Endothelial cell (in vitro differentiated cells): ENCODE measurements at regions not wholly inside any gene's neighbourhood (a gene's known extent, or its start where the extent isn't known, plus 50 kb on each side); places are given as distances from the start of the nearest gene placed in this dataset.

Experiments
- DNase-seq: peaks from one replicate; pipeline ENCODE4 v3.0.0; 2021; ENCODE audit warnings: low spot score
- H3K27ac Mint-ChIP-seq: one replicate; pipeline ENCODE4 v1.8.0; 2021; ENCODE audit warnings: mixed read lengths, inconsistent platforms; ENCODE audit not compliant: unreplicated experiment
- H3K27me3 Mint-ChIP-seq: one replicate; pipeline ENCODE4 v1.8.0; 2021; ENCODE audit warnings: mild to moderate bottlenecking, moderate library complexity, mixed read lengths, inconsistent platforms; ENCODE audit not compliant: unreplicated experiment
- H3K36me3 Mint-ChIP-seq: one replicate; pipeline ENCODE4 v1.8.0; 2021; ENCODE audit warnings: mild to moderate bottlenecking, low read depth, mixed read lengths, inconsistent platforms; ENCODE audit not compliant: unreplicated experiment
- H3K4me1 Mint-ChIP-seq: one replicate; pipeline ENCODE4 v1.8.0; 2021; ENCODE audit warnings: mild to moderate bottlenecking, mixed read lengths, inconsistent platforms; ENCODE audit not compliant: unreplicated experiment
- H3K4me3 Mint-ChIP-seq: one replicate; pipeline ENCODE4 v1.8.0; 2021; ENCODE audit warnings: mild to moderate bottlenecking, mixed read lengths, inconsistent platforms; ENCODE audit not compliant: unreplicated experiment
- H3K9me3 Mint-ChIP-seq: one replicate; pipeline ENCODE4 v1.8.0; 2021; ENCODE audit warnings: mixed read lengths, inconsistent platforms; ENCODE audit not compliant: unreplicated experiment
- TF ChIP-seq, protein P1 (sequence below): fragments of 200-600 bp; sonication (generic); IDR thresholded peaks from one replicate; pipeline ENCODE4 v1.5.0; 2021; ENCODE audit warnings: antibody characterized with exemption; ENCODE audit not compliant: unreplicated experiment

DNA sequence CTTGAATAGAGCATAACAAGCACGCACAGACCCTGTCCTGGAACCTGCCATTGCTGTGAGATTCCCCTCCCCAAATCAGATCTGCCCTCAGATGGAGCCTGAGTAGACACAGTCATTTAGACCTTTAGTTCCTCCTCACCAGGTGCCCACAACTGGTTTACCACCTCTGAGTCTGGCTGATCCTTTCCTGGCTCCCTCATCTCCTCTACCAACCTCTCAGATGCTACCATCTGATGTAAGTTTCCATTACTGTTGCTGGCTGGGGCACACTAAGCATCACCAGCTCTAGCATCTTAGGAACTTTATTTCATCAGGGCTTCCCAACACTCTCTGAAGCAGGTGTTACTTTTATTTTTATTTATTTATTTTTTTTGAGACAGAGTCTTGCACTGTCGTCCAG, 288.3 kb downstream of the TLE3 start:
- no peak overlapping the region for H3K27ac Mint-ChIP-seq
- H3K9me3 Mint-ChIP-seq = no peaks in the 10 kb centered on the region
- DNase-seq = no peak
- H3K36me3 Mint-ChIP-seq = no peaks in the 10 kb centered on the region
- no peak overlapping the region for H3K4me3 Mint-ChIP-seq
- H3K4me1 Mint-ChIP-seq = peaks cover 53% of the 10 kb centered on the region
- H3K27me3 Mint-ChIP-seq = peaks cover 5% of the 10 kb centered on the region
- TF ChIP-seq, protein P1, sequence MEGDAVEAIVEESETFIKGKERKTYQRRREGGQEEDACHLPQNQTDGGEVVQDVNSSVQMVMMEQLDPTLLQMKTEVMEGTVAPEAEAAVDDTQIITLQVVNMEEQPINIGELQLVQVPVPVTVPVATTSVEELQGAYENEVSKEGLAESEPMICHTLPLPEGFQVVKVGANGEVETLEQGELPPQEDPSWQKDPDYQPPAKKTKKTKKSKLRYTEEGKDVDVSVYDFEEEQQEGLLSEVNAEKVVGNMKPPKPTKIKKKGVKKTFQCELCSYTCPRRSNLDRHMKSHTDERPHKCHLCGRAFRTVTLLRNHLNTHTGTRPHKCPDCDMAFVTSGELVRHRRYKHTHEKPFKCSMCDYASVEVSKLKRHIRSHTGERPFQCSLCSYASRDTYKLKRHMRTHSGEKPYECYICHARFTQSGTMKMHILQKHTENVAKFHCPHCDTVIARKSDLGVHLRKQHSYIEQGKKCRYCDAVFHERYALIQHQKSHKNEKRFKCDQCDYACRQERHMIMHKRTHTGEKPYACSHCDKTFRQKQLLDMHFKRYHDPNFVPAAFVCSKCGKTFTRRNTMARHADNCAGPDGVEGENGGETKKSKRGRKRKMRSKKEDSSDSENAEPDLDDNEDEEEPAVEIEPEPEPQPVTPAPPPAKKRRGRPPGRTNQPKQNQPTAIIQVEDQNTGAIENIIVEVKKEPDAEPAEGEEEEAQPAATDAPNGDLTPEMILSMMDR = no peak

DNA sequence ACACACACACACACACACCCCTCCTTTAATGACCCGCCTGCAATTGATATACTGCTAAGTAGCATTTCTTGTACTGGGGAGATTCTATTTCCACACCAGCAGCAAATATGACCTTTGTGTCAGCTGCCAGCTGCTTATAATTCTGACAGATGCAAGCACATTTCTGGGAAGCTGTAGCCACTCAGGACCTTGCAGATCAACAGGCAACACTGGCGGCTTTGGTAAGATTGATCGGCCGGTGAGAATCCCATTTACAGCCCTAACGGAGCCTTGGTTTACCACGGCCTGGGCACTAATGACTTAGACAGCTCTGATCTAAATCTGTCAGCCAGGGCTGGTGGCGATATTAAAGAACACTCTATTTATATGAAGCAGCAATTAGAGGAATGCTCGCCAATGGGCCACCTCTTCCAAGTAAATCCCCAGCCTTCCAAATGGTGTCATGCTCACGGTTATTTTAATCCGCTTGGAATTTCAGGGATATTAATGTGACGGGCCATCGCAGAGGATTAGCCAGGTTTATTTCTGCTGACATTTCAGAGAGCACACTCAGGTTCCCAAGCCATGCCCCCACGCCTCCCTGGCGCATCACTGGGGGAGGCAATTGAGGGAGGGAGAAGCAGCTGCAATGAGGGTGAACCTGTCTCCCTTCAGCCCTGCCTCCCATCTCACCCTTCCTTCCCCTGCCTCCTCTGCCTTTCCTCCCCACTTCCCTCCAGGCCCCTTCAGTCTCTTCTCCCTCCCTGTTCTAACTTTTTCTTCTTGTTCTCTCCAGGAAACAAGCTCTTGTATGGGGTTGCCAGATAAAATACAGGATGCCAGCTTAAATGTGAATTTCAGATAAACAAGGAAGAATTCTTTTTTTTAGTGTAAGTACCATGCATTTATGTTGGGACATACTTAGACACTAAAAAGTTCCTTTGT, 287.0 kb downstream of the TLE3 start:
- Mint-ChIP-seq H3K36me3 (no peaks in the 10 kb centered on the region), H3K4me1 (peaks cover 52% of the 10 kb centered on the region), H3K4me3 (no peak overlapping the region), H3K9me3 (no peaks in the 10 kb centered on the region), H3K27ac (peak overlapping the region; percentile 72), H3K27me3 (peaks cover 5% of the 10 kb centered on the region)
- DNase-seq = no peak
- TF ChIP-seq, protein P1 = no peak

DNA sequence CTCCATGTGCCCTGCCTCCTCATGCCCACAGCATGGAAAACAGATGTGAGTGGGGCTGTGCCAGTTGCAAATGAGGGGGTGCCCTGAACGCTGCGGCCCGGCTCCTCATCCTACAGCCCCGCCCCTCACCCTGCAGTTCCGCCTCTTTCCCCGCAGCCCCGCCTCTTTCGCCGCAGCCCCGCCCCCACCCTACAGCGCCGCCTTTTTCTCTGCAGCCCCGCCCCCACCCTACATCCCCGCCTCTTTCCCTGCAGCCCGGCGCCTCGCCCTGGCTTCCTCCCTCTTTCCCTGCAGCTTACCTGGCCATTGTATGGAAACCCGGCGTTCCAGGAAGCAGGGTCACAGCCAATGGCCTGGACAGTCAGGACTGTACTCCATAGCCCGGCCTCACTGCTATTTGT, 284.9 kb downstream of the TLE3 start:
- H3K4me3 Mint-ChIP-seq = no peak overlapping the region
- no peak overlapping the region for H3K27ac Mint-ChIP-seq
- peak; percentile 20 for DNase-seq
- H3K9me3 Mint-ChIP-seq = no peaks in the 10 kb centered on the region
- H3K4me1 Mint-ChIP-seq = peaks cover 44% of the 10 kb centered on the region
- H3K27me3 Mint-ChIP-seq = peaks cover 1% of the 10 kb centered on the region
- TF ChIP-seq, protein P1 = no peak
- no peaks in the 10 kb centered on the region for H3K36me3 Mint-ChIP-seq

DNA sequence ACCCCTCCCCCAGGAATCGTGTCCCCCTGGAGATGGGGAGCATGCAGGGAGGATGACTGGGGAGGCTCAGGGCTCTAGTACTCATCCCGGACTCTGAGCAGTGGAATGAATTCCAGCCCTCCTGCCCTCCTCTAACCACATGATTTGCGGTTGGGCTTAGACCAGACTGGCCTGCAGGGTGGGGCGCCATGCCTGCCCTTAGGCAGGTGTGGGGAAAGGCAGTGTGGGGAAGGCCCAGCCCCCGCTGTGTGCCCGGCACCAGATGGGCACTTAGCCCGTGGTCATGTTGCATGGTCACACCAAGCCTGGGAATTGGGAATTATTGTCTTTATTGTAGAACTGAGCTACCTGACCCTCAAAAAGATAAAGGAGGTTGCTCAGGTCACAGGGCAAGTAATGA, 283.8 kb downstream of the TLE3 start:
- peaks cover 1% of the 10 kb centered on the region for H3K27me3 Mint-ChIP-seq
- TF ChIP-seq, protein P1 = no peak
- no peak overlapping the region for H3K4me3 Mint-ChIP-seq
- DNase-seq = no peak
- peaks cover 44% of the 10 kb centered on the region for H3K4me1 Mint-ChIP-seq
- H3K9me3 Mint-ChIP-seq = no peaks in the 10 kb centered on the region
- H3K36me3 Mint-ChIP-seq = no peaks in the 10 kb centered on the region
- no peak overlapping the region for H3K27ac Mint-ChIP-seq

DNA sequence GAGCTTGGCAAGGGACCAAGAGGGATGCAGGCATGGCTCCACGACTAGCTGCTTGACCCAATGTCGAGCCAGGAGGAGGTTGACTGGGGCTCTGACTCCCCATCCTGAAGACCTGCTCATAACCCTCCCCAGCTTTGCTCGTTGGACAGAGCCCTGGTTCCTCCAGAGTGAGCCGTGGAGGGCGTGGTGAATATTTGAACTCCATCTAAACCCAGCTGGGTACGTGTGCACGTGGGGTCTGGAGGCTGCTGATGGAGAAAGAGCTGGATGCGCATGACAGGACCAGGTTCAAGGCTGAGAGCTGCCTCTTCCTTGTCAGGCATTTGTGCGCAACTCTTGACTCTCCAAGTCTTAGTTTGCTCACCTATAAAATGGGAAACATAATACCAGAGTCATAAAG, 282.8 kb downstream of the TLE3 start:
- H3K36me3 Mint-ChIP-seq = no peaks in the 10 kb centered on the region
- no peaks in the 10 kb centered on the region for H3K9me3 Mint-ChIP-seq
- no peak overlapping the region for H3K27ac Mint-ChIP-seq
- peaks cover 42% of the 10 kb centered on the region for H3K4me1 Mint-ChIP-seq
- no peak overlapping the region for H3K4me3 Mint-ChIP-seq
- DNase-seq = no peak
- TF ChIP-seq, protein P1 = no peak
- peaks cover 1% of the 10 kb centered on the region for H3K27me3 Mint-ChIP-seq
